Neural cell (in vitro differentiated cells): ENCODE measurements at regions not wholly inside any gene's neighbourhood (a gene's known extent, or its start where the extent isn't known, plus 50 kb on each side); places are given as distances from the start of the nearest gene placed in this dataset.

Source experiments
- small RNA-seq, 3 experiments: library from RNA; depleted of rRNA; stranded (forward); fragments of <200 nt; gene quantifications; one replicate each; pipeline ENCODE3, GENCODE V24; 2012

Small RNA genes lying in the stretch of these regions (small RNA-seq; reads per million reads assigned to genes)
- gene AC022254.1 = 0 reads per million in 3 experiments
